Endodermal cell (in vitro differentiated cells): ENCODE measurements at regions not wholly inside any gene's neighbourhood (a gene's known extent, or its start where the extent isn't known, plus 50 kb on each side); places are given as distances from the start of the nearest gene placed in this dataset.

Source experiments
- DNase-seq: peaks from one replicate; pipeline ENCODE4 v3.0.0-alpha.2; 2017
- H3K27ac ChIP-seq: 2 replicates; pipeline ENCODE4 v1.5.1; 2013; ENCODE audit warnings: mild to moderate bottlenecking, low read depth, low read length, moderate library complexity
- H3K27me3 ChIP-seq: 2 replicates; pipeline ENCODE4 v1.6.1; 2013; ENCODE audit warnings: mild to moderate bottlenecking, low read length, moderate library complexity; ENCODE audit not compliant: insufficient read depth, control insufficient read depth, poor library complexity, severe bottlenecking
- H3K36me3 ChIP-seq: 2 replicates; pipeline ENCODE4 v1.7.0; 2013; ENCODE audit warnings: mild to moderate bottlenecking, low read length, moderate library complexity; ENCODE audit not compliant: control insufficient read depth, insufficient read depth
- H3K4me1 ChIP-seq: one replicate; pipeline ENCODE4 v1.7.0; 2013; ENCODE audit warnings: low read length; ENCODE audit not compliant: control insufficient read depth, insufficient read depth
- H3K4me3 ChIP-seq: 2 replicates; pipeline ENCODE4 v1.5.1; 2013; ENCODE audit warnings: mild to moderate bottlenecking, low read length, moderate library complexity
- H3K9ac ChIP-seq: 2 replicates; pipeline ENCODE4 v1.6.1; 2013; ENCODE audit warnings: mild to moderate bottlenecking, low read length, moderate library complexity; ENCODE audit not compliant: poor library complexity, severe bottlenecking; ENCODE audit errors: extremely low read depth
- H3K9me3 ChIP-seq: 2 replicates; pipeline ENCODE4 v1.6.1; 2013; ENCODE audit warnings: mild to moderate bottlenecking, low read length, moderate library complexity; ENCODE audit not compliant: control insufficient read depth
- H3K27ac Mint-ChIP-seq: 2 replicates; pipeline ENCODE4 v1.8.0; 2020; ENCODE audit warnings: mixed read lengths
- H3K27me3 Mint-ChIP-seq: 2 replicates; pipeline ENCODE4 v1.8.0; 2021; ENCODE audit warnings: mild to moderate bottlenecking, mixed read lengths; ENCODE audit not compliant: insufficient read depth
- H3K36me3 Mint-ChIP-seq: 2 replicates; pipeline ENCODE4 v1.8.0; 2020; ENCODE audit warnings: low read depth, mixed read lengths
- H3K4me1 Mint-ChIP-seq: 2 replicates; pipeline ENCODE4 v1.8.0; 2020; ENCODE audit warnings: mixed read lengths
- H3K4me3 Mint-ChIP-seq: 2 replicates; pipeline ENCODE4 v1.8.0; 2020; ENCODE audit warnings: mild to moderate bottlenecking, moderate library complexity, mixed read lengths
- H3K9me3 Mint-ChIP-seq: 2 replicates; pipeline ENCODE4 v1.8.0; 2020; ENCODE audit warnings: mild to moderate bottlenecking, mixed read lengths
- CTCF ChIP-seq: fragments of 200-600 bp; sonication (generic); conservative IDR thresholded peaks from 2 replicates; pipeline ENCODE4 v1.5.0; 2021; ENCODE audit warnings: antibody characterized with exemption, mild to moderate bottlenecking
- WGBS, 2 experiments: methylation state at CpG; one replicate each; pipeline versions ENCODE4 v1.1.5 to v1.1.7; 2013; ENCODE audit warnings: missing lambda C conversion rate in 2 of 2, mixed read lengths in 1 of 2; ENCODE audit not compliant: insufficient coverage in 1 of 2, insufficient read length in 1 of 2; 5-methylcytosine and 5-hydroxymethylcytosine counted together

- H3K9me3 Mint-ChIP-seq: no peaks in the 10 kb centered on the region
- Histone ChIP-seq H3K9me3 (no peaks in the 10 kb centered on the region), H3K27me3 (no peaks in the 10 kb centered on the region), H3K36me3 (no peaks in the 10 kb centered on the region), H3K4me3 (no peak overlapping the region), H3K4me1 (no peaks in the 10 kb centered on the region), H3K9ac (no peak overlapping the region), H3K27ac (no peak overlapping the region)
- no peak overlapping the region for H3K4me3 Mint-ChIP-seq
- DNase-seq: no peak
- TF ChIP-seq CTCF: no peak
- H3K36me3 Mint-ChIP-seq: no peaks in the 10 kb centered on the region
- H3K27ac Mint-ChIP-seq: no peak overlapping the region
- no peaks in the 10 kb centered on the region for H3K27me3 Mint-ChIP-seq
- WGBS, 2 experiments: 80 to 92% methylated on average over 1 to 2 of the region's 3 CpGs
- H3K4me1 Mint-ChIP-seq: no peaks in the 10 kb centered on the region
These were observed 831.1 kb upstream of the PRMT6 start for GRCh38 chr1:106225403-106225802.

- no peaks in the 10 kb centered on the region for H3K9me3 Mint-ChIP-seq
- H3K27ac Mint-ChIP-seq: no peak overlapping the region
- no CpG with 5 or more reads among the region's 1 CpG for WGBS, 2 experiments
- H3K4me1 Mint-ChIP-seq: no peaks in the 10 kb centered on the region
- H3K36me3 Mint-ChIP-seq: no peaks in the 10 kb centered on the region
- no peaks in the 10 kb centered on the region for H3K36me3 ChIP-seq
- no peak overlapping the region for H3K27ac ChIP-seq
- no peak overlapping the region for H3K4me3 ChIP-seq
- H3K27me3 Mint-ChIP-seq: no peaks in the 10 kb centered on the region
- no peaks in the 10 kb centered on the region for H3K9me3 ChIP-seq
- no peak for TF ChIP-seq CTCF
- H3K4me1 ChIP-seq: peaks cover 2% of the 10 kb centered on the region
- H3K4me3 Mint-ChIP-seq: no peak overlapping the region
- no peak for DNase-seq
- H3K27me3 ChIP-seq: no peaks in the 10 kb centered on the region
- no peak overlapping the region for H3K9ac ChIP-seq
These were observed 829.9 kb upstream of the PRMT6 start for GRCh38 chr1:106226550-106226949.

GRCh38 chr1:106232128-106232527 is 824.3 kb upstream of the PRMT6 start:
- no peak for TF ChIP-seq CTCF
- H3K27ac ChIP-seq: no peak overlapping the region
- 87 to 100% methylated on average over 1 of the region's 1 CpG for WGBS, 2 experiments
- no peaks in the 10 kb centered on the region for H3K36me3 Mint-ChIP-seq
- no peak overlapping the region for H3K4me3 ChIP-seq
- H3K27ac Mint-ChIP-seq: no peak overlapping the region
- no peaks in the 10 kb centered on the region for H3K27me3 ChIP-seq
- H3K4me3 Mint-ChIP-seq: no peak overlapping the region
- no peaks in the 10 kb centered on the region for H3K27me3 Mint-ChIP-seq
- no peaks in the 10 kb centered on the region for H3K9me3 ChIP-seq
- DNase-seq: no peak
- no peaks in the 10 kb centered on the region for H3K36me3 ChIP-seq
- H3K4me1 ChIP-seq: peaks cover 6% of the 10 kb centered on the region
- no peaks in the 10 kb centered on the region for H3K4me1 Mint-ChIP-seq
- no peaks in the 10 kb centered on the region for H3K9me3 Mint-ChIP-seq
- no peak overlapping the region for H3K9ac ChIP-seq
